Subcutaneous abdominal adipose tissue (tissue), 5 donors: ENCODE measurements at regions not wholly inside any gene's neighbourhood (a gene's known extent, or its start where the extent isn't known, plus 50 kb on each side); places are given as distances from the start of the nearest gene placed in this dataset.
"Not testable (repeated sequence)": the region's sequence is repeated elsewhere in the genome, so short reads cannot be mapped to it uniquely, and the experiment has no call there.

ENCODE experiments used
- H3K27ac ChIP-seq: one replicate; pipeline ENCODE4 v1.7.0; 2013; ENCODE audit warnings: low read depth, mild to moderate bottlenecking, inconsistent platforms, low read length, moderate library complexity
- H3K27me3 ChIP-seq, 5 donors: one replicate each; pipeline ENCODE4 v1.7.0; 2013; ENCODE audit warnings: low read length in 5 of 5, inconsistent platforms in 1 of 5; ENCODE audit not compliant: control insufficient read depth in 5 of 5, insufficient read depth in 4 of 5
- H3K36me3 ChIP-seq, 5 donors: one replicate each; pipeline ENCODE4 v1.7.0; 2013; ENCODE audit warnings: low read length in 5 of 5; ENCODE audit not compliant: control insufficient read depth in 5 of 5, insufficient read depth in 5 of 5
- H3K4me1 ChIP-seq, 5 donors: one replicate each; pipeline ENCODE4 v1.7.0; 2013; ENCODE audit warnings: low read length in 5 of 5, mild to moderate bottlenecking in 3 of 5, moderate library complexity in 1 of 5; ENCODE audit not compliant: control insufficient read depth in 5 of 5, insufficient read depth in 5 of 5
- H3K4me3 ChIP-seq, 5 donors: one replicate each; pipeline ENCODE4 v1.7.0; 2013; ENCODE audit warnings: low read length in 5 of 5, low read depth in 1 of 5
- H3K9ac ChIP-seq, 5 donors: one replicate each; pipeline ENCODE4 v1.7.0; 2013; ENCODE audit warnings: low read length in 5 of 5, mild to moderate bottlenecking in 4 of 5, moderate library complexity in 3 of 5
- H3K9me3 ChIP-seq, 5 donors: one replicate each; pipeline ENCODE4 v1.7.0; 2013; ENCODE audit warnings: low read length in 5 of 5; ENCODE audit not compliant: control insufficient read depth in 5 of 5
- donor health status: healthy.
- donor health status: healthy.
- donor health status: healthy.
- donor health status: healthy.
- donor health status: healthy.

GRCh38 chr3:197459571-197459970 lies 96.2 kb downstream of the BDH1 start:
- H3K9ac ChIP-seq, H3K27me3 ChIP-seq, H3K36me3 ChIP-seq, H3K4me3 ChIP-seq, H3K9me3 ChIP-seq, H3K27ac ChIP-seq: not testable (repeated sequence)
- peaks cover 4 to 18% (median 15%) of the 10 kb centered on the region in 5 donors for H3K4me1 ChIP-seq

- Histone ChIP-seq H3K27me3 (no peaks in the 10 kb centered on the region), H3K27ac (no peak overlapping the region), H3K4me3 (no peak overlapping the region), H3K9me3 (no peaks in the 10 kb centered on the region), H3K36me3 (no peaks in the 10 kb centered on the region), H3K9ac (no peak overlapping the region), H3K4me1 (peaks cover 4 to 18% (median 15%) of the 10 kb centered on the region in 5 donors)
Measured at GRCh38 chr3:197458906-197459470, 96.8 kb downstream of the BDH1 start.

- H3K9ac ChIP-seq: no peak overlapping the region
- H3K27ac ChIP-seq: no peak overlapping the region
- H3K27me3 ChIP-seq: no peaks in the 10 kb centered on the region
- no peaks in the 10 kb centered on the region for H3K36me3 ChIP-seq
- H3K4me3 ChIP-seq: no peak overlapping the region
- peaks cover 4 to 18% (median 15%) of the 10 kb centered on the region in 5 donors for H3K4me1 ChIP-seq
- H3K9me3 ChIP-seq: no peaks in the 10 kb centered on the region
Measured at GRCh38 chr3:197458179-197458707, 97.5 kb downstream of the BDH1 start.

GRCh38 chr3:197456261-197457091 lies 99.3 kb downstream of the BDH1 start:
- H3K27ac ChIP-seq: peak overlapping the region; percentile 54
- H3K4me1 ChIP-seq: peaks cover 4 to 18% (median 15%) of the 10 kb centered on the region in 5 donors
- no peaks in the 10 kb centered on the region for H3K36me3 ChIP-seq
- H3K9ac ChIP-seq: peak overlapping the region; percentile 56 to 92 (median 76)
- H3K9me3 ChIP-seq: no peaks in the 10 kb centered on the region
- H3K4me3 ChIP-seq: peak overlapping the region; percentile 60 to 90 (median 77)
- H3K27me3 ChIP-seq: no peaks in the 10 kb centered on the region

DNA sequence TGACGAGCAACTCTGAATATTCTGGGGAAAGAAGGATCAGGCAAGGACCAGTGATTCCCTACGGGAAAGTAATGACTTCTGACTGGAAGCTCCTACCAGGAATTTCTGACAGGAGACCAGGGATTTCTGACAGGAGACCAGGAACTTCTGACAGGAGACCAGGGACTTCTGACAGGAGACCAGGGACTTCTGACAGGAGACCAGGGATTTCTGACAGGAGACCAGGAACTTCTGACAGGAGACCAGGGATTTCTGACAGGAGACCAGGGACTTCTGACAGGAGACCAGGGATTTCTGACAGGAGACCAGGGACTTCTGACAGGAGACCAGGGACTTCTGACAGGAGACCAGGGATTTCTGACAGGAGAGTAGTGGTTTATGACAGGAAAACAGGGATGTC lies 100.9 kb downstream of the BDH1 start:
- H3K9me3 ChIP-seq, H3K4me3 ChIP-seq, H3K27ac ChIP-seq, H3K36me3 ChIP-seq, H3K9ac ChIP-seq, H3K27me3 ChIP-seq: not testable (repeated sequence)
- H3K4me1 ChIP-seq: peaks cover 4 to 18% (median 15%) of the 10 kb centered on the region in 5 donors

GRCh38 chr3:197454014-197454413 lies 101.8 kb downstream of the BDH1 start:
- Histone ChIP-seq H3K27ac (no peak overlapping the region), H3K27me3 (no peaks in the 10 kb centered on the region), H3K9me3 (no peaks in the 10 kb centered on the region), H3K4me1 (peaks cover 4 to 18% (median 15%) of the 10 kb centered on the region in 5 donors), H3K4me3 (no peak overlapping the region), H3K36me3 (no peaks in the 10 kb centered on the region), H3K9ac (no peak overlapping the region)

DNA sequence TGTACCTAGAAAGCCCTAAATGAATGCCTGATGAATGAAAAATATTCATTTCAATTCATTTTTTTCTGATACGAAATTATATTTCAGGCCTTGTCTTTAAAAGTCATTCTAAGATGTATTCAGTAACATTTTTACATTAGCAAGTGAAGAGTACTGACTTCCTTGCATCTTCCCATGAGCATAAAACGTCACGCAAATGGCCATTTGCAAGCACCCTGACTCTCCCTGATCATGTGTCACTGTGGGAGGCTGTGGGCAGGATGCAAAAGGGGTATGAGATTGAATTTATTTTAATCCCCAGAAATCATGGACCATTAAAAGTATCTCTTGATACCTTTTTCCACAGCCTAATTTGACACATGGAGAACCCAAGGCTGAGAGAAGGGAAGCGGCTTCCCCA lies 105.0 kb downstream of the BDH1 start:
- Histone ChIP-seq H3K27ac (no peak overlapping the region), H3K27me3 (no peaks in the 10 kb centered on the region), H3K4me3 (no peak overlapping the region), H3K4me1 (peaks cover 0 to 3% (median 2%) of the 10 kb centered on the region in 5 donors), H3K9me3 (no peaks in the 10 kb centered on the region), H3K9ac (no peak overlapping the region), H3K36me3 (no peaks in the 10 kb centered on the region)

DNA sequence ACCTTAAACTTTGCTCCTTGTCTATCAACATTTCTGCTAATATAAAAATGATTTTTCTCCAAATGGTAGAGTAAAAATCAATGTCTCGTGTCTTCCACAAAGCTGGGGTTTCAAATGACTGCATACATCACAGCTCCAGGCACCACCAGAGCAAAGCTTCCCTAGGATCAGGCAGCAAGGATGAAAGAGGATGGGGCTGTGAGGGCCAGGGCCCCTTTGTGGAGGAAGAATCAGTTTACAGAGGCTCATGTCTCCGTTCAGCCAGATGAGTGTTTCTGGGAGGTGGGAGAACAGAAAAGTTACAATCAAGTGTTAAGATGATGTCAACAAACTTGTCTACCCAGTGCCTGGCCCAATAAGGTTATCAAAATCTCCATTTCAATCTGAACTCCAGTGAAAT lies 105.5 kb downstream of the BDH1 start:
- H3K9ac ChIP-seq: no peak overlapping the region
- no peaks in the 10 kb centered on the region for H3K4me1 ChIP-seq

DNA sequence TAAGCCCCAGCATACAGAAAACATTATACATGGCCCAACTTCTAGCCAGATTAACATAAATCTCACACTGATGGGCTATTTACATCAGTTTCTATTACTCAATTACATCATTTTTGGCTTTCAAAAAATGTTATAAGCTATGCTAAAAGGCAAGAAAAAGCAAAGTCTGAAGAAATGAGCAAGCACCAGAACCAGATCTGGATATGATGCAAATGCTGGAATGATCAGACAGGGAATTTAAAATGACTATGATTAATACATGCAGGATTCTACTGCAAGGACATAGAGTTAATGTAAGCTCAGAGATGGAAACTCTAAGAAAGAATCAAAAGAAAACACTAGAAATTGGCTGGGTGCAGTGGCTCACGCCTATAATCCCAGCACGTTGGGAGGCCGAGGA lies 106.6 kb downstream of the BDH1 start:
- H3K27me3 ChIP-seq, H3K9ac ChIP-seq, H3K27ac ChIP-seq, H3K4me1 ChIP-seq, H3K9me3 ChIP-seq, H3K36me3 ChIP-seq, H3K4me3 ChIP-seq: not testable (repeated sequence)

More for the DNA sequence above, 105.5 kb downstream of the BDH1 start:
- no peaks in the 10 kb centered on the region for H3K36me3 ChIP-seq
- peaks cover 0 to 3% (median 0%) of the 10 kb centered on the region in 5 donors for H3K27me3 ChIP-seq
- no peak overlapping the region for H3K27ac ChIP-seq
- H3K9me3 ChIP-seq: no peaks in the 10 kb centered on the region
- no peak overlapping the region for H3K4me3 ChIP-seq

DNA sequence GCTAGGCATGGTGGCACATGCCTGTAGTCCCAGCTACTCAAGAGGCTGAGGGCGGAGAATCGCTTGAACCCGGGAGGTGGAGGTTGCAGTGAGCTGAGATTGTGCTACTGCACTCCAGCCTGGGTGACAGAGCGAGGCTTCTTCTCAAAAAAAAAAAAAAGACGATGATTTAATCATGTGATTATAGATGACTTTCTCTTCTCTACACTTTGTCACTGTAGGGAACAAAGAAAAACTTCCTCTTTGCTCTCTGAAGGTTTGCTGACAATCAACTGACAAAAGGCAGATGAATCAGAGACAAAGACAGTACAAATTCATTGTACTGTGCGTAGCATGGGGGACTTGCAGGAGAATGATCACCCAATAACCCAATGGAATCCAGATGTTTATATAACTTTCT lies 108.0 kb downstream of the BDH1 start:
- H3K27me3 ChIP-seq, H3K9me3 ChIP-seq, H3K9ac ChIP-seq, H3K36me3 ChIP-seq, H3K27ac ChIP-seq, H3K4me1 ChIP-seq, H3K4me3 ChIP-seq: not testable (repeated sequence)
